ENCODE measurements at regions not wholly inside any gene's neighbourhood (a gene's known extent, or its start where the extent isn't known, plus 50 kb on each side); places are given as distances from the start of the nearest gene placed in this dataset.
"Not testable (repeated sequence)": the region's sequence is repeated elsewhere in the genome, so short reads cannot be mapped to it uniquely, and the experiment has no call there.

DNA sequence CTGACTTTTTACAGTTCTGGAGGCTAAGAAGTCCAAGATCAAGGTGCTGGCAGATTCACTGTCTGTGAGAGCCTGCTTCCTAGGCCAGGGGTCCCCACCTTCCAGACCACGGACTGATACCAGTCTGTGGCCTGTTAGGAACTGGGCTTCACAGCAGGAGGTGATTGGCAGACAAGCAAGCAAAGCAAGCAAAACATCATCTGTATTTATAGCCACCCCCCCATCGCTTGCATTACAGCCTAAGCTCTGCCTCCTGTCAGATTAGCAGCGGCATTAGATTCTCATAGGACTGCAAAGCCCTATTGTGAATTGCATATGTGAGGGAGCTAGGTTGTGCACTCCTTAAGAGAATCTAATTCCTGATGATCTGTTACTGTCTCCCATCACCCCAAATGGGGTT, 194.7 kb upstream of the THRB start:
- DNase-seq = no peak

GRCh38 chr3:24690777-24691176, 196.1 kb upstream of the THRB start:
- no peak for DNase-seq

DNA sequence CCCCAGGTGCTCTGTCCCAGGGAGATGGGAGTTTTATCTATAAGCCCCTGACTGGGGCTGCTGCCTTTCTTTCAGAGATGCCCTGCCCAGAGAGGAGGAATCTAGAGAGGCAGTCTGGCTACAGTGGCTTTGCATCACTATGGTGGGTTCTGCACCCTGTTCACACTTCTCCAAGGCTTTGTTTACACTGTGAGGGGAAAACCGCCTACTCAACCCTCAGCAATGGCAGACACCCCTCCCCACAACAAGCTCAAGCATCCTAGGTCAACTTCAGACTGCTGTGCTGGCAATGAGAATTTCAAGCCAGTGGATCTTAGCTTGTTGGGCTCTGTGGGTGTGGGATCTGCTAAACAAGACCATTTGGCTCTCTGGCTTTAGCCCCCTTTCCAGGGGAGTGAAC, 204.4 kb upstream of the THRB start:
- not testable (repeated sequence) for DNase-seq

DNA sequence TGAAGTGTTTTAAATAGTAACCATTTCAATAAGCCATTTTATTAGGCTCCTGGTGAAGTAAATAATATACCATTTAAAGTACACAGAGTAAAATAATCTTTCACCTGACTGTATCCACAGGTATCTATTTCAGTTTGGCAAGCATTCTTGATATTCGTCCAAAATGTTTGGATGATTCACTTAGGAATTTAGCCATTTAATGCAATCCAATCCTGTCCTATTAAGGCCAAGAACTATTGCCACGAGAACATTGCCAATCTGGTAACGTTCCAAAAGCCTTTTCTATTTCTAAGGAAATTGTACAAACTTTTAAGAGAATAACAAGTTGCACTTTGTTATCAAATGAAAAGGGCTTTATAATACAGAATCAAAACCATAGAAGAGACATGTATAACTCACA, 209.8 kb upstream of the THRB start:
- DNase-seq = peak; percentile 26

DNA sequence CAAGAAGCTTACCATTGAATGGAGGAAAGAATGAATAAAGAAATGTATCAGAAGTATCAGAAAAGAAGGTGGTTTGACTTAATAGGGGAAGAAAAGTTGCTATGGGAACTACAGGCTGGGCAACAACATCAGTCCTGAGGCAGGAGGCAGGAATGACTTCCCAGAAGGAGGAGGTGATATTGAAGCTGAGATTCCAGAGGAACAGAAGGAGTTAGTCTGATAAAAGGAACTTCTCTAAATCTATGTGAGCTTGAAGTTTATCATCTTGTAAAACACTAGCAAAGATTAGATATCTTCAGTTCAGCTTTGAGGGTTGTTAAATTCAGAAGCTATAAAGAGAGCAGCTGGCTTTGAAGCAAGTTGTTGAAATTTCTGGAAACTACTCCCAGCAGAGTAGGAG, 213.3 kb upstream of the THRB start:
- no peak for DNase-seq

DNA sequence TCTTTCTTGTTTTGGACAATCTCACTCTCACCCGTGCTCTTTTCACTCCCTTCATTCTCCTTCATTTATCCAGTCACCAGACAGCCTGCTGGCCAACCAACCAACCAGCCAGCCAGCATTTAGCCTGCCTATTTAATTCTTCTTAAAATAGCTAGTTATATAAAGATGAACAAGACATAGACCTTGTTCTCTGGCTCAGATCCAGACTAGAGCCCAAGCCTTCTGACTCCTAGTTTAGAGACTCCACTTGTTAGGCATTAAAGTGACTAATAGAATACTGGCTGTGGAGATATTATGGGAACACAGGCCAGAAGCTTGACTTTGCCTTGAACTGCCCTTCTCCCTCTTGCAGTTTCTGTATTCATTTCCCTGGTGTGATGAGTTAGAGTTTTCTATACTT, 215.3 kb upstream of the THRB start:
- DNase-seq = no peak

DNA sequence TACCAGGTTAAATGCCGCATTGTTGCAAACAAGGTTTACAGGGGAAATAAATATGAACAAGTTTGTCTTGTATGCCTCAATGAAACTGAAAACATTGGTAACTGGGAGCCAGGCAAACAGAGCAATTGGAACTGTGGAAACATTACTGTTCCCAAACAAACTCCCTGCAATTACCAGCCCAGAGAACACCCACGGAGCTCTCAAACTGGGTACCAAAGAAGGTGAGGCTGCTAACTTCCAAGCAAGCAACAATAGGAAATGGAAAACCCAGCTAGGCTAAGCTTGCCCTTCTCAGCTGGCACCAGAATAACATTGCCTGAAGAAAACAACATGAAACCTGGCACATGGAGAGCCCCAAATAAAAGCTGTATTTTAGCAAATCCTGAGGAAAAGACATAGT, 218.9 kb upstream of the THRB start:
- no peak for DNase-seq

GRCh38 chr3:24714436-24714835, 219.8 kb upstream of the THRB start:
- no peak for DNase-seq

- DNase-seq = no peak
Measured at GRCh38 chr3:24715171-24715792, 220.6 kb upstream of the THRB start.

- DNase-seq = no peak
Measured at GRCh38 chr3:24722087-24722486, 227.4 kb upstream of the THRB start.

DNA sequence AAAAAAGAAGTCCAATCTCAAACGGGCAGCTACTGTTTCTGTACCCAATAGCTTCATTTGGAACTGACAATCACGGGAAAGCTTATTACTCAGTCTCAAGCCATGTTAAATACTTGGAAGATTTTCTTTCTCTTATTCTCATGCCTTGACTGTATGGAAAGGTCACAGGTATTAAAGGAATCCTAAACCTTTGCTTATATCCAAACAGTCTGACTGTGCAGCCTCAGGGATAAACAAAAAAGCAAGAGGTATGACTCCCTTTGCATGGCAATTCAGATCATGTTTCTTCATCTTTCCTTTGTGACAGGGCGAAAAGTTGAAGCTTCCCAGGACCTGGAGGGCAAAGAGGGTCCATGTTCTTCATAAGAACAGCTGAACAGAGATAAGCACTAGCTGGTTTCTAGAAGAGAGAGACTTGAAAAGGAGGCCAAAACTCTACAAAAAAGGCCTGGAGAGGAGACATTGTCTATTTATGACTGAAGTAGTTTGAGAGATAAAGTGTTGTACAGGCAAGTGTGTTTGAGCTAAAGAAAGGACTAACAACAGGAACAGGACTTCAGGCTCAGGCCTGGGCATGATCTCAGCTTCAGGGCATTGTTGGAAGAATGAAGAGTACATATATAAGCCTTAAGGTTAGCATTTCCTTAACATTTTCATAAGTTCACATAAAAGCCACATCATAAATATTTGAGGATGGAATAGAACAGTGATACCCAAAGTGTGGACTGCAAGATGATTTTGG, 231.0 kb upstream of the THRB start:
- DNase-seq = no peak

GRCh38 chr3:24726423-24726822, 231.8 kb upstream of the THRB start:
- DNase-seq = no peak

GRCh38 chr3:24730173-24730572, 235.5 kb upstream of the THRB start:
- no peak for DNase-seq

GRCh38 chr3:24734019-24734418, 239.4 kb upstream of the THRB start:
- no peak for DNase-seq

GRCh38 chr3:24736701-24737100, 242.1 kb upstream of the THRB start:
- no peak for DNase-seq

DNA sequence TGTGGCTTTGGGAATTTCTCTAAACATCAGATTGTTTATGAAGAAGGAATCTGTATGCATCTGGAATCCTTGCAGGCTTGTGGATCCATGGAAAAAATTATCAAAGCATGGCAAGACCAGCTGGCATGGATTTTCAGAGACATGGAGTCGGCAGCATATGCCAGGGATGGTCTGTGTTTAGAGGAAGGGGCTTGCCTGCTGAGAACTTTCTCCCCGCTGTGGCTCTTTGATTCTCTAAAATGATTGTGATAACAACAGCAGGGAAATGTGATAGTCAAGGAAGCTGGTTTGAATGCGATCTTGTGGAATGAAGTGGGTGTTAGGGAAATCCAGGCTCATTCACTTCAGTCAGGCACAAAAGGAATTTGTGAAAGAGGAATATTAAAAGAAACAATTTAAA, 245.7 kb upstream of the THRB start:
- DNase-seq = no peak

DNA sequence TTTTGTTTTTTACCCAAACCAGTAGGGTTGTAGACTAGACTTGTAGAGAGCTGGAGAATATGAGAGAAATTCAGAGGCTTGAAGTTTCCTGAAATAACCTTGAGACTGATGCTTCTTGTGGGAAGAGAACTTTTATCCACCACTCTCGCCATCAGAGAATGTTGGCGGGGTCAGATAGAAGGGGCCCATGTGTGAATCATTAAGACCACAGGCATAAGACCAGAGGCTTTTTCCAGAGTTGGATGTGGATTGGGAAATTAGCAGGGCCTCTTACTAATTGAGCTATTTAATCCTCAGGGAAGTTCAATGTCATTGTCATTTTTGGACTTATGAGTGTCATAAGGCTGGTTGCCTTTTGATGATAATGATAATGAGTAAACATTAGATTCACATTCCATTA, 246.9 kb upstream of the THRB start:
- no peak for DNase-seq

DNA sequence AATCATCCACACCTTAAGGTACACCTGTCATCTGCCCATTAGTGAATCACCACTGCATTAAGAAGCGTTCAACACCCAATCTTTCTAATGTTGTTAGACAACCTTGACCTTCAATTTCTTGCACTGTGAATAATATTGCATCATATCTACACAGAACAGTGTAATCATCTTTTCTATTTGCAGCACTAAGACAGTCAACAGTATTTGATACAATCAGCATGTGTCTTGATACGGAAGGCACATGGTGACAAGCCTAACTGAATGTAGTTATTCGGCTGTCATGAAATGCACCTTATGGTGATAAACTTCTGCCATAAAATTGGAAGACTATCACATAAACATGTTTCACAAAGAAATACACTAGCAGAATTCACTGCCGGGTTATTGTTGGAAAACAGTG, 253.9 kb upstream of the THRB start:
- DNase-seq = no peak

DNA sequence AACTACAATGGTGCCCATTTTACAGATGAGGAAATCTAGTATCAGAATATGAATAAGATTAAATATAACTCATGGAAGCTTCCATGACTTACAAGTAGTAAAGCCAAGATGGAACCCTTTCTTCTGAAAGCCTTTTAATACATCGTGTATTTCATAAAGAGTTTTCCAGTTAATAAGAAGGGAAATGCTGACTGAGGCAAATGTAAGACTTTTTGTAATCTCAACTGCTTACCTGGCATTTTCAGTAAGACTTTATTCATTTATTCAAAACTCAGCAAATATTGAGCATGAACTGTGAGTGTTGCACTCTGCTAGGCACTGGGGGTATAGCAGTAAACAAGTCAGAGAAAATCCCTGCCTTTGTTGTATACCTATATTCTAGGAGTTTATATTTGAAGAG, 256.4 kb upstream of the THRB start:
- no peak for DNase-seq

DNA sequence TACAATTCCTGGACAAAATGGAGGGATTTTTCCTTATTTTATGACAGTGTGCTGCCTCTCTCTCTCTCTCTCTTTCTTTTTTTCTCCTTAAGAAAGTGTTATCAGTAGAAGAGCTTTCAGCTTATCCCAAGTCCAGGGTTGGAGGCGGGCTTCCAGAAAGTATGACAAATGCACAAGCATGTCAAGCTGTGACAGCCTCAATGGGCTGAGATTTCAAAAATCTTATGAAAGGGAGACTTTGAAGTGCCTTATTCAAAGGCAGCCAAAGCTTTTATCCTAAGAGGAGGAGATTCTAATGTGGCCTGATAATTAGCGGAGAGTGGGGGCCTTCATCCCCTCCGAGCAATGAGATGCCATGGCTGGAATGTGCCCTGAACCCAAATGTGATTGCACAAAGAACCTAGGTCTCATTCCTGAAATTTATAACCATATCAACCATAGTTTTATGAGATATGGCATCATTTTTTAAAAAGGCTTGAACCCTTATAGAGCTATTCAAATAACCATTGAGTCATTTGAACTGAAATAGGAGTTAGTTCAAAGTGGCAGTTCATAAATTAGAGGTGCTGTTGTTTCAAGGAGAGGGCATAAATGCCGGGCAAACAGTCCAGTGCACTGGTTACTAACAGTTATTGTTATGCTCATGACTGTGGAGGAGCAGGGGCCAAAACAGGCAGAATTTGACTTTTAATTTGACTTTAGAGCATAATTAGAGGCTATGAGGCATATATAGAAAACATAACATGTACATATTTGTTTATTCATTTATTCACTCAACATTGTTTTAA, 261.6 kb upstream of the THRB start:
- DNase-seq = no peak

DNA sequence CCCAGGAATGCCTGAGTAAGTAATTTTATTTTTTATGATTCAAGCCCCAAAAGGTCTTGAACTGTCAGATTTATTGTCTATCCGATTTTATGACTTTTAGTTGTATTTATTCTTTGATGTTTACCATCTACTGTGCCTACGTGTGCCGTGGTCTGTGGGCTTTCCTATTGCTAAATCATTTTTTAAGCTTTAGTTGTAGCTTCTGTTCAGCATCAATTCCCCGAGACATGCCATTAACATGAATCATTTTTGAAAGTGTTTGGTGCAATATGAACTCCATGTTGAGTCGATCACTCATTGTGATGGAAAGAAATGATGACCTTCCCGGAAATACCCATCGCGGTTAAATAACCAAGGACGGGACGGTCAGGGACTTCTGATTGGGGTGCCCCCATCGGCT, 268.7 kb upstream of the THRB start:
- no peak for DNase-seq

DNA sequence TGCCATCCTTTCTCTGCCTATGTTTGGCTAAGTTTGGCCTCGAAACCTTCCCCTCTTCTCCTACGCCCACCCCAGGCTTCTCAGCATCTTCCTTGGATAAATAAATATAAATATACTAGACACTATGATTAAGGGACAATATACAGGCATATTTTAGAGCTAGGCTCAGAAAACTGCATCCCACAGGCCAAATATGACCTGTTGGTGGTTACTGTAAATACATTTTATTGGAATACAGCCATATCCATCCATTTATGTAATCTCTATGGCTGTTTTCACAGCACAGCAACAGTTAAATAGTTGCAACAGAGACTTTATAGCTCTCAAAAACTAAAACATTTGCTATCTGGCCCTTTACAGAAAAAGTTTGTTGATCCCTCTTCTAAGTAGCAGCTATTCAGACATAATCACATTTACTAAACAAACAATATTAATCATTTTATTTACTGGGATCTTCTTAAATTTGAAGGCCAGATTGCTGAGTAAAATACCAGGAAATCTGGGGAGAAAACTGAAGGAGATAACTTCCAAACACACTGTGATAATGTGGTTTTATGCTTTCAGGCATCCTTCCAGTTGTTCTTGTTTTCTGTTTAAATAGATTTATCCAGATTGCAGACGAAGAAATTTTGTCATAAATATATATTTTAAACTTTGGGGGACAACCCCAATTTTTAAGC, 269.7 kb upstream of the THRB start:
- no peak for DNase-seq

DNA sequence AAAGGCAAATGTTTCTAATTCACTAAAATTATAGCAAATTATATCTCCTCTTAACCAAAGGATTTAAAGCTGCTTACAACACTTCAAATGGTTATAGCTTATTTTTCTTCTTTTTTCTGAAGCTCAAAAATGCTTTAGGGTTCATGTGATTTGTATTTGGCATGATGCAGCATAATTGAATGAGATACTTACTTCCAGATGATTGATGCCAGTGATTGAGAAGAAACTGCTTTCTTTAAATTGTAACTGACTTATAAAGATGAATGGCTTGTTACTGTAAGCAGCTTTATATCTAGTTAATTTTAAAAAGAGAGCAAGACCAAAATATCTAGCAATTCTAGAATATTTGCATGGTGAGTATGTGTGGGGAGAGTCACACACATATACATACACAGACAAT, 270.7 kb upstream of the THRB start:
- no peak for DNase-seq

- DNase-seq = no peak
Measured at GRCh38 chr3:24769918-24770317, 275.3 kb upstream of the THRB start.
